ENCODE measurements at regions not wholly inside any gene's neighbourhood (a gene's known extent, or its start where the extent isn't known, plus 50 kb on each side); places are given as distances from the start of the nearest gene placed in this dataset.

DNA sequence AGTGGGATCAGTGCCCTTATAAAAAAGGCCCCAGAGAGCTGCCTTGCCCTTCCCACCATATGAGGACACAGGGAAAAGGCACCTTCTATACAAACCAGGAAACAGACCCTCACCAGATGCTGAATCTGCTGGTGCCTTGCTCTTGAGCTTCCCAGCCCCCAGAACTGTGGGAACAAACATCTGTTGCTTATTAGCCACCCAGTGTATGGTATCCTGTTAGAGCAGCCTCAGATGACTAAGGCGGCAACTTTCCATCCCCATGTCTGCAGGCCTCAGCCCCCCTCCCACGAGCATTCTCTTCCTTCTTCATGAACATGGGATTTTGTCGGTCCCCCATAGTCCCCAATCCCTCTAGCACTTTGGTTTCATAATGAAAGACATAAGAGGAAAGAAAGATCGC is 202.5 kb upstream of the GAS1 start:
- H3K4me2 ChIP-seq = no peak overlapping the region
- no peak overlapping the region for H3K27ac ChIP-seq
- no peaks in the 10 kb centered on the region for H3K36me3 ChIP-seq (ENCODE audit: low read depth)
- H3K27me3 ChIP-seq (ENCODE audit: insufficient read depth, low read depth) = no peaks in the 10 kb centered on the region
- H3K4me1 ChIP-seq (replicated peaks; ENCODE audit: insufficient read depth) = no peaks in the 10 kb centered on the region
- H4K20me1 ChIP-seq (ENCODE audit: insufficient read depth) = no peaks in the 10 kb centered on the region
- H3K9me2 ChIP-seq (ENCODE audit: insufficient read depth) = no peaks in the 10 kb centered on the region
- TF ChIP-seq, protein P1, sequence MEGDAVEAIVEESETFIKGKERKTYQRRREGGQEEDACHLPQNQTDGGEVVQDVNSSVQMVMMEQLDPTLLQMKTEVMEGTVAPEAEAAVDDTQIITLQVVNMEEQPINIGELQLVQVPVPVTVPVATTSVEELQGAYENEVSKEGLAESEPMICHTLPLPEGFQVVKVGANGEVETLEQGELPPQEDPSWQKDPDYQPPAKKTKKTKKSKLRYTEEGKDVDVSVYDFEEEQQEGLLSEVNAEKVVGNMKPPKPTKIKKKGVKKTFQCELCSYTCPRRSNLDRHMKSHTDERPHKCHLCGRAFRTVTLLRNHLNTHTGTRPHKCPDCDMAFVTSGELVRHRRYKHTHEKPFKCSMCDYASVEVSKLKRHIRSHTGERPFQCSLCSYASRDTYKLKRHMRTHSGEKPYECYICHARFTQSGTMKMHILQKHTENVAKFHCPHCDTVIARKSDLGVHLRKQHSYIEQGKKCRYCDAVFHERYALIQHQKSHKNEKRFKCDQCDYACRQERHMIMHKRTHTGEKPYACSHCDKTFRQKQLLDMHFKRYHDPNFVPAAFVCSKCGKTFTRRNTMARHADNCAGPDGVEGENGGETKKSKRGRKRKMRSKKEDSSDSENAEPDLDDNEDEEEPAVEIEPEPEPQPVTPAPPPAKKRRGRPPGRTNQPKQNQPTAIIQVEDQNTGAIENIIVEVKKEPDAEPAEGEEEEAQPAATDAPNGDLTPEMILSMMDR (conservative IDR thresholded peaks at IDR 0.05) = no peak
- TF ChIP-seq EZH2 (IDR thresholded peaks at IDR 0.05; ENCODE audit: low read depth) = no peak
- H3K79me2 ChIP-seq (ENCODE audit: low read depth) = no peaks in the 10 kb centered on the region
- CTCF ChIA-PET = no interaction called here
- H3K4me3 ChIP-seq = no peak overlapping the region
- POLR2A ChIA-PET (ENCODE audit: unreplicated experiment) = no interaction called here
- no peak overlapping the region for H2AFZ ChIP-seq
- no peaks in the 10 kb centered on the region for H3F3A ChIP-seq (ENCODE audit: insufficient read depth, low read depth)
- BruUV-seq (replicated peaks) = no TSS peak
- H3K9me3 ChIP-seq (ENCODE audit: insufficient read depth, low read depth) = no peaks in the 10 kb centered on the region
- no peak for DNase-seq
- intact Hi-C loops (cut with micrococcal nuclease; ENCODE audit: unreplicated experiment) = no loop called here

DNA sequence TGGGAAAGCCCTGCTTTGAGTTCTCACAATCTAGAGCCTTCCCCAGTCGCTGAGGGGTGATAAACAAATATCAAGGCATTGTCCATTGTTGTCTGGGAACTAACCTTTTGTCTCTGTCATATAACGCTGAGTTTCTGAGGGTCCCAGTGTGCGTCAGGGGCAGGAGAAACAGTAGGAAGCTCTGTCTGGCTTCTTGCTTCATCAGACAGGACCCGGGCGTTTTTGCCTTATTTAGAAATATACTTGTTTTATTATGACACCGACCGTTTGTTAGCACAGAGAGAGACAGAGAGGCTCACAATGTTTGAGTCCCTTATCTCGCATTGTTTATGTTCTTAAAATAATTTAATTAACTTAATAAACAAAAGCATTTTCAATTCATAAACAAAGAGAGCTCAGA is 204.9 kb upstream of the GAS1 start:
- H3K4me1 ChIP-seq (replicated peaks; ENCODE audit: insufficient read depth) = no peaks in the 10 kb centered on the region
- no peak for TF ChIP-seq EZH2 (IDR thresholded peaks at IDR 0.05; ENCODE audit: low read depth)
- TF ChIP-seq, protein P1 (conservative IDR thresholded peaks at IDR 0.05) = no peak
- no peaks in the 10 kb centered on the region for H3F3A ChIP-seq (ENCODE audit: insufficient read depth, low read depth)
- intact Hi-C loops (cut with micrococcal nuclease; ENCODE audit: unreplicated experiment) = no loop called here
- no peaks in the 10 kb centered on the region for H3K79me2 ChIP-seq (ENCODE audit: low read depth)
- CTCF ChIA-PET = no interaction called here
- POLR2A ChIA-PET (ENCODE audit: unreplicated experiment) = no interaction called here
- no peak overlapping the region for H3K4me2 ChIP-seq
- no peak overlapping the region for H3K4me3 ChIP-seq
- no TSS peak for BruUV-seq (replicated peaks)
- H3K9me2 ChIP-seq (ENCODE audit: insufficient read depth) = no peaks in the 10 kb centered on the region
- no peak overlapping the region for H3K27ac ChIP-seq
- no peaks in the 10 kb centered on the region for H3K27me3 ChIP-seq (ENCODE audit: insufficient read depth, low read depth)
- H4K20me1 ChIP-seq (ENCODE audit: insufficient read depth) = no peaks in the 10 kb centered on the region
- no peaks in the 10 kb centered on the region for H3K9me3 ChIP-seq (ENCODE audit: insufficient read depth, low read depth)
- DNase-seq = no peak
- H3K36me3 ChIP-seq (ENCODE audit: low read depth) = no peaks in the 10 kb centered on the region
- H2AFZ ChIP-seq = no peak overlapping the region

DNA sequence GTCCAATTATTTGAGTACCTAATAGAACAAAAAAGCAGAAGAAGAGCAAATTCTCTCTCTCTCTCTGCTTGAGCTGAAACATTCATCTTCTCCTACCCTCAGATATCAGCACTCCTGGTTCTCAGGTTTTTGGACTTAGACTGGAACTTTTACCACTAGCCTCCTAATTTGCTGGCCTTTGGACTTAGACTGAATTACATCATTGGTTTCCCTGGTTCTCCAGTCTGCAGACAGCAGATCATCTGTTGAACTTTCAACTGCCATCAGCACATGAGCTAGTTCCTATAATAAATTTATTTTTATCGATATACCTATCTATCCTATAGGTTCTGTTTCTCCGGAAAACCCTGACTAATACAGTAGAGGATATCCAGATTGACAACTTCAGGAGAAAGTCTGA is 208.9 kb upstream of the GAS1 start:
- TF ChIP-seq, protein P1 (conservative IDR thresholded peaks at IDR 0.05) = no peak
- TF ChIP-seq EZH2 (IDR thresholded peaks at IDR 0.05; ENCODE audit: low read depth) = no peak
- no peak for DNase-seq
- no peaks in the 10 kb centered on the region for H3F3A ChIP-seq (ENCODE audit: insufficient read depth, low read depth)
- no peaks in the 10 kb centered on the region for H3K27me3 ChIP-seq (ENCODE audit: insufficient read depth, low read depth)
- CTCF ChIA-PET = no interaction called here
- H2AFZ ChIP-seq = no peak overlapping the region
- H3K79me2 ChIP-seq (ENCODE audit: low read depth) = no peaks in the 10 kb centered on the region
- H3K9me3 ChIP-seq (ENCODE audit: insufficient read depth, low read depth) = no peaks in the 10 kb centered on the region
- H3K36me3 ChIP-seq (ENCODE audit: low read depth) = no peaks in the 10 kb centered on the region
- no peaks in the 10 kb centered on the region for H3K9me2 ChIP-seq (ENCODE audit: insufficient read depth)
- no peak overlapping the region for H3K4me3 ChIP-seq
- H3K4me2 ChIP-seq = no peak overlapping the region
- H3K27ac ChIP-seq = no peak overlapping the region
- H4K20me1 ChIP-seq (ENCODE audit: insufficient read depth) = no peaks in the 10 kb centered on the region
- BruUV-seq (replicated peaks) = no TSS peak
- POLR2A ChIA-PET (ENCODE audit: unreplicated experiment) = no interaction called here
- intact Hi-C loops (cut with micrococcal nuclease; ENCODE audit: unreplicated experiment) = no loop called here
- H3K4me1 ChIP-seq (replicated peaks; ENCODE audit: insufficient read depth) = no peaks in the 10 kb centered on the region
